Lung (tissue), 11 donors: ENCODE measurements at regions not wholly inside any gene's neighbourhood (a gene's known extent, or its start where the extent isn't known, plus 50 kb on each side); places are given as distances from the start of the nearest gene placed in this dataset.

Experiments used
- ATAC-seq: fragments of 200-7000 bp; cut with Tn5 transposase; one replicate; pipeline ENCODE4 v1.9.1; 2020; ENCODE audit warnings: moderate number of reproducible peaks; ENCODE audit not compliant: insufficient read depth, low FRiP score
- DNase-seq, 3 donors: peaks; one replicate each; pipeline ENCODE4 v3.0.0-alpha.2; 2013 to 2017
- H3K27ac ChIP-seq, 2 donors: one replicate each; pipeline ENCODE4 v1.5.1; 2013; ENCODE audit warnings: mild to moderate bottlenecking in 2 of 2, moderate library complexity in 2 of 2, control low read depth in 1 of 2, inconsistent platforms in 1 of 2, low read depth in 1 of 2, low read length in 1 of 2
- H3K27me3 ChIP-seq, 3 donors: one replicate each; pipeline ENCODE4 v1.5.1; 2013; ENCODE audit warnings: low read length in 2 of 3; ENCODE audit not compliant: control insufficient read depth in 3 of 3, insufficient read depth in 3 of 3
- H3K36me3 ChIP-seq, 4 donors: one replicate each; pipeline ENCODE4 v1.5.1; 2013; ENCODE audit warnings: low read length in 4 of 4, mild to moderate bottlenecking in 1 of 4, moderate library complexity in 1 of 4; ENCODE audit not compliant: control insufficient read depth in 4 of 4, insufficient read depth in 4 of 4
- H3K4me1 ChIP-seq, 5 donors: one replicate each; pipeline ENCODE4 v1.5.1; 2013; ENCODE audit warnings: low read length in 5 of 5, mild to moderate bottlenecking in 2 of 5, moderate library complexity in 1 of 5; ENCODE audit not compliant: control insufficient read depth in 5 of 5, insufficient read depth in 5 of 5
- H3K4me3 ChIP-seq: one replicate; pipeline ENCODE4 v1.5.1; 2013; ENCODE audit warnings: mild to moderate bottlenecking, control low read depth, moderate library complexity
- H3K9ac ChIP-seq, 2 donors: one replicate each; pipeline ENCODE4 v1.5.1; 2013; ENCODE audit warnings: low read length in 2 of 2, control low read depth in 1 of 2; ENCODE audit not compliant: insufficient read depth in 1 of 2
- H3K9me3 ChIP-seq, 4 donors: one replicate each; pipeline ENCODE4 v1.5.1; 2013; ENCODE audit warnings: low read length in 3 of 4, mild to moderate bottlenecking in 1 of 4, moderate library complexity in 1 of 4; ENCODE audit not compliant: control insufficient read depth in 4 of 4, insufficient read depth in 3 of 4
- CTCF ChIP-seq: IDR thresholded peaks from 2 replicates; pipeline ENCODE4 v1.5.1; 2012; ENCODE audit warnings: mild to moderate bottlenecking; ENCODE audit errors: control extremely low read depth, extremely low read depth
- WGBS, 2 donors: extraction: QIAGEN DNeasy Blood & Tissue Kit; methylation state at CpG; one replicate each; pipeline ENCODE4 v1.1.7; 2013; 5-methylcytosine and 5-hydroxymethylcytosine counted together
- donor health status: control.
- donor health status: control.
- donor health status: Bipolar disorder and iron deficiency.
- donor health status: healthy.
- donor health status: DM: yes; HTN: yes; CAD: no.

- Histone ChIP-seq H3K9ac (no peak overlapping the region), H3K36me3 (no peaks in the 10 kb centered on the region), H3K27me3 (no peaks in the 10 kb centered on the region), H3K9me3 (peaks cover 0 to 3% (median 0%) of the 10 kb centered on the region in 4 donors), H3K27ac (no peak overlapping the region), H3K4me3 (no peak overlapping the region), H3K4me1 (no peaks in the 10 kb centered on the region)
- DNase-seq (no peak), ATAC-seq (no peak)
- 67% methylated on average over 3 of the region's 3 CpGs for WGBS, 2 donors
- TF ChIP-seq CTCF = no peak
Measured at GRCh38 chr6:84500726-84501125, 263.7 kb downstream of the TBX18 start.

- WGBS, 2 donors = 65 to 71% methylated on average over 2 of the region's 2 CpGs
- H3K4me3 ChIP-seq = no peak overlapping the region
- no peaks in the 10 kb centered on the region for H3K36me3 ChIP-seq
- peaks cover 0 to under 1% (median 0%) of the 10 kb centered on the region in 4 donors for H3K9me3 ChIP-seq
- no peaks in the 10 kb centered on the region for H3K4me1 ChIP-seq
- H3K27ac ChIP-seq = no peak overlapping the region
- no peaks in the 10 kb centered on the region for H3K27me3 ChIP-seq
- no peak for TF ChIP-seq CTCF
- ATAC-seq (no peak), DNase-seq (no peak)
- H3K9ac ChIP-seq = no peak overlapping the region
Measured at GRCh38 chr6:84498905-84499304, 265.5 kb downstream of the TBX18 start.

- DNase-seq = peak in 2 of 3 donors; percentile 48 to 53
- no peak for ATAC-seq
- H3K36me3 ChIP-seq = no peaks in the 10 kb centered on the region
- 50 to 55% methylated on average over 13 of the region's 13 CpGs for WGBS, 2 donors
- H3K27ac ChIP-seq = no peak overlapping the region
- H3K4me3 ChIP-seq = no peak overlapping the region
- no peak overlapping the region for H3K9ac ChIP-seq
- TF ChIP-seq CTCF = no peak
- H3K4me1 ChIP-seq = peaks cover 0 to 14% (median 0%) of the 10 kb centered on the region in 5 donors
- peaks cover 0 to 3% (median 0%) of the 10 kb centered on the region in 4 donors for H3K9me3 ChIP-seq
- H3K27me3 ChIP-seq = no peaks in the 10 kb centered on the region
Measured at GRCh38 chr6:84492241-84493165, 265.1 kb upstream of the CEP162 start.
